Panc1 (cell line): ENCODE measurements at regions not wholly inside any gene's neighbourhood (a gene's known extent, or its start where the extent isn't known, plus 50 kb on each side); places are given as distances from the start of the nearest gene placed in this dataset.

Experiments
- ATAC-seq: fragments of 200-7000 bp; cut with Tn5 transposase; 2 replicates; pipeline ENCODE4 v1.9.1; 2020; ENCODE audit warnings: mild to moderate bottlenecking, moderate library complexity
- BruUV-seq: library from RNA; stranded (reverse); fragments of 400-500 nt; replicated peaks from 2 replicates; lab custom pipeline; 2021; lab: Mats Ljungman, UMichigan
- CTCF ChIA-PET: fragments of 300-600 bp; sonication (Branson Sonifier 250); formaldehyde crosslinking; loops from one replicate; lab custom pipeline; 2022; ENCODE audit warnings: antibody characterized with exemption; lab: Charles Lee
- POLR2A ChIA-PET: fragments of 300-600 bp; sonication (Branson Sonifier 250); formaldehyde crosslinking; loops from one replicate; lab custom pipeline; 2022; ENCODE audit warnings: antibody characterized with exemption; lab: Charles Lee
- DNase-seq: peaks from one replicate; pipeline ENCODE4 v3.0.0-alpha.2; 2010; ENCODE audit warnings: low read depth, low spot score
- H3K27ac ChIP-seq: 2 replicates; pipeline ENCODE4 v1.5.1; 2011; ENCODE audit warnings: mild to moderate bottlenecking, low read length, inconsistent platforms
- H3K27me3 ChIP-seq: fragments of 200-500 bp; sonication (Bioruptor generic); 2 replicates; pipeline ENCODE4 v1.6.0; 2014; ENCODE audit warnings: low read length, inconsistent platforms; ENCODE audit not compliant: control insufficient read depth, insufficient read depth
- H3K36me3 ChIP-seq: fragments of 200-500 bp; sonication (Bioruptor generic); 2 replicates; pipeline ENCODE4 v1.5.1; 2014; ENCODE audit warnings: inconsistent platforms, mild to moderate bottlenecking, low read length, moderate library complexity; ENCODE audit not compliant: control insufficient read depth, insufficient read depth
- H3K4me1 ChIP-seq: 2 replicates; pipeline ENCODE4 v1.5.1; 2011; ENCODE audit warnings: inconsistent platforms, mild to moderate bottlenecking, low read length, moderate library complexity; ENCODE audit not compliant: control insufficient read depth, insufficient read depth
- H3K4me3 ChIP-seq, 2 experiments: 2 replicates each; pipeline ENCODE4 v1.5.1; 2011 to 2012; ENCODE audit warnings: low read depth in 2 of 2, low read length in 2 of 2, mild to moderate bottlenecking in 2 of 2, inconsistent platforms in 1 of 2, moderate library complexity in 1 of 2
- H3K9me3 ChIP-seq: fragments of 200-500 bp; sonication (Bioruptor generic); 2 replicates; pipeline ENCODE4 v1.5.1; 2014; ENCODE audit warnings: low read depth, mild to moderate bottlenecking, inconsistent platforms, low read length, moderate library complexity; ENCODE audit not compliant: control insufficient read depth, insufficient read depth
- POLR2AphosphoS5 ChIP-seq: IDR thresholded peaks from 2 replicates; pipeline ENCODE4 v1.6.1; 2012; ENCODE audit warnings: mild to moderate bottlenecking, low read depth, low read length, moderate library complexity
- SIN3A ChIP-seq: IDR thresholded peaks from 2 replicates; pipeline ENCODE4 v1.6.1; 2012; ENCODE audit warnings: low read depth, mild to moderate bottlenecking, low read length, moderate library complexity, borderline replicate concordance; ENCODE audit not compliant: insufficient read depth
- TCF7L2 ChIP-seq: IDR thresholded peaks from 2 replicates; pipeline ENCODE4 v1.6.1; 2011; ENCODE audit warnings: mild to moderate bottlenecking, low read depth, low read length, inconsistent platforms
- in situ Hi-C: cut with HindIII; loops from 2 replicates; pipeline ENCODE4 v1.10.0; 2016; ENCODE audit warnings: low sequenced_read_pairs, low pct_unique_long_range_greater_than_20kb
- intact Hi-C: fragments of 100-400 bp; cut with micrococcal nuclease; formaldehyde crosslinking; loops from one replicate; pipeline ENCODE4 v1.10.0; 2022; ENCODE audit not compliant: unreplicated experiment
- TF ChIP-seq, protein P1 (sequence below): fragments of 450-650 bp; IDR thresholded peaks from 2 replicates; pipeline ENCODE4 v1.5.1; 2017; ENCODE audit warnings: mild to moderate bottlenecking
- TF ChIP-seq, protein P2 (sequence below), 2 experiments: IDR thresholded peaks; 2 replicates each; pipeline ENCODE4 v1.6.1; 2011 to 2012; ENCODE audit warnings: low read depth in 2 of 2, control low read depth in 1 of 2, low read length in 1 of 2, mild to moderate bottlenecking in 1 of 2, moderate library complexity in 1 of 2; ENCODE audit not compliant: insufficient read depth in 1 of 2

DNA sequence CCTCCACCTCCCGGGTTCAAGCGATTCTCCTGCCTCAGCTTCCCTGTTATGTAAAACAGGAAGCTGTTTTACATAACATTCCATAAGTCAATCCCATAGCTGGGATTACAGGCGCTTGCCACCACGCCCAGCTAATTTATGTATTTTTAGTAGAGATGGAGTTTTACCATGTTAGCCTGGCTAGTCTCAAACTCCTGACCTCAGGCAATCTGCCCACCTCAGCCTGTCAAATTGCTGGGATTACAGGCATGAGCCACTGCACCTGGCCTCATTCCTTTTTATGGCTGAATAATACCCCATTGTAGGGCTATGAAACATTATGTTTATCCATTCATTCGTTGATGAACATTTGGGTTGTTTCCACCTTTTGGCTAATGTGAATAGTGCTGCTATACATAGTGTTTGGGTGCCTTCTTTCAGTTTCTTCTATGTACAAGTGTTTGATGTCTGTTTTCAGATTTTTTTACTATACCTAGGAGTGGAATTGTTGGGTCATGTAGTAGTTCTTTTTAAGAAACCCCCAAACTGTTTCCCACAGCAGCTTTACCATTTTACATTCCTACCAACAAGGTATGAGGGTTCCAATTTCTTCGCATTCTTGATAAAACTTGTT lies 138.7 kb upstream of the COL21A1 start:
- Histone ChIP-seq H3K36me3 (no peaks in the 10 kb centered on the region), H3K9me3 (no peaks in the 10 kb centered on the region), H3K27me3 (no peaks in the 10 kb centered on the region; the same call in 1 of the 2 replicates), H3K27ac (no peak overlapping the region), H3K4me1 (no peaks in the 10 kb centered on the region), H3K4me3 (no peak overlapping the region)
- intact Hi-C loops, result no loop called here
- in situ Hi-C loops, result no loop called here
- DNase-seq (no peak), ATAC-seq (no peak)
- ChIA-PET CTCF (no interaction called here), POLR2A (no interaction called here)
- BruUV-seq, result no TSS peak
- TF ChIP-seq POLR2AphosphoS5, result no peak
- TF ChIP-seq SIN3A, result no peak
- TF ChIP-seq, protein P1, sequence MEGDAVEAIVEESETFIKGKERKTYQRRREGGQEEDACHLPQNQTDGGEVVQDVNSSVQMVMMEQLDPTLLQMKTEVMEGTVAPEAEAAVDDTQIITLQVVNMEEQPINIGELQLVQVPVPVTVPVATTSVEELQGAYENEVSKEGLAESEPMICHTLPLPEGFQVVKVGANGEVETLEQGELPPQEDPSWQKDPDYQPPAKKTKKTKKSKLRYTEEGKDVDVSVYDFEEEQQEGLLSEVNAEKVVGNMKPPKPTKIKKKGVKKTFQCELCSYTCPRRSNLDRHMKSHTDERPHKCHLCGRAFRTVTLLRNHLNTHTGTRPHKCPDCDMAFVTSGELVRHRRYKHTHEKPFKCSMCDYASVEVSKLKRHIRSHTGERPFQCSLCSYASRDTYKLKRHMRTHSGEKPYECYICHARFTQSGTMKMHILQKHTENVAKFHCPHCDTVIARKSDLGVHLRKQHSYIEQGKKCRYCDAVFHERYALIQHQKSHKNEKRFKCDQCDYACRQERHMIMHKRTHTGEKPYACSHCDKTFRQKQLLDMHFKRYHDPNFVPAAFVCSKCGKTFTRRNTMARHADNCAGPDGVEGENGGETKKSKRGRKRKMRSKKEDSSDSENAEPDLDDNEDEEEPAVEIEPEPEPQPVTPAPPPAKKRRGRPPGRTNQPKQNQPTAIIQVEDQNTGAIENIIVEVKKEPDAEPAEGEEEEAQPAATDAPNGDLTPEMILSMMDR, result no peak
- no peak for TF ChIP-seq TCF7L2
- TF ChIP-seq, protein P2, sequence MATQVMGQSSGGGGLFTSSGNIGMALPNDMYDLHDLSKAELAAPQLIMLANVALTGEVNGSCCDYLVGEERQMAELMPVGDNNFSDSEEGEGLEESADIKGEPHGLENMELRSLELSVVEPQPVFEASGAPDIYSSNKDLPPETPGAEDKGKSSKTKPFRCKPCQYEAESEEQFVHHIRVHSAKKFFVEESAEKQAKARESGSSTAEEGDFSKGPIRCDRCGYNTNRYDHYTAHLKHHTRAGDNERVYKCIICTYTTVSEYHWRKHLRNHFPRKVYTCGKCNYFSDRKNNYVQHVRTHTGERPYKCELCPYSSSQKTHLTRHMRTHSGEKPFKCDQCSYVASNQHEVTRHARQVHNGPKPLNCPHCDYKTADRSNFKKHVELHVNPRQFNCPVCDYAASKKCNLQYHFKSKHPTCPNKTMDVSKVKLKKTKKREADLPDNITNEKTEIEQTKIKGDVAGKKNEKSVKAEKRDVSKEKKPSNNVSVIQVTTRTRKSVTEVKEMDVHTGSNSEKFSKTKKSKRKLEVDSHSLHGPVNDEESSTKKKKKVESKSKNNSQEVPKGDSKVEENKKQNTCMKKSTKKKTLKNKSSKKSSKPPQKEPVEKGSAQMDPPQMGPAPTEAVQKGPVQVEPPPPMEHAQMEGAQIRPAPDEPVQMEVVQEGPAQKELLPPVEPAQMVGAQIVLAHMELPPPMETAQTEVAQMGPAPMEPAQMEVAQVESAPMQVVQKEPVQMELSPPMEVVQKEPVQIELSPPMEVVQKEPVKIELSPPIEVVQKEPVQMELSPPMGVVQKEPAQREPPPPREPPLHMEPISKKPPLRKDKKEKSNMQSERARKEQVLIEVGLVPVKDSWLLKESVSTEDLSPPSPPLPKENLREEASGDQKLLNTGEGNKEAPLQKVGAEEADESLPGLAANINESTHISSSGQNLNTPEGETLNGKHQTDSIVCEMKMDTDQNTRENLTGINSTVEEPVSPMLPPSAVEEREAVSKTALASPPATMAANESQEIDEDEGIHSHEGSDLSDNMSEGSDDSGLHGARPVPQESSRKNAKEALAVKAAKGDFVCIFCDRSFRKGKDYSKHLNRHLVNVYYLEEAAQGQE (IDR thresholded peaks at IDR 0.05; ENCODE audit: insufficient read depth in 1 of 2, low read depth in 2 of 2, low read length in 1 of 2), result no peak

DNA sequence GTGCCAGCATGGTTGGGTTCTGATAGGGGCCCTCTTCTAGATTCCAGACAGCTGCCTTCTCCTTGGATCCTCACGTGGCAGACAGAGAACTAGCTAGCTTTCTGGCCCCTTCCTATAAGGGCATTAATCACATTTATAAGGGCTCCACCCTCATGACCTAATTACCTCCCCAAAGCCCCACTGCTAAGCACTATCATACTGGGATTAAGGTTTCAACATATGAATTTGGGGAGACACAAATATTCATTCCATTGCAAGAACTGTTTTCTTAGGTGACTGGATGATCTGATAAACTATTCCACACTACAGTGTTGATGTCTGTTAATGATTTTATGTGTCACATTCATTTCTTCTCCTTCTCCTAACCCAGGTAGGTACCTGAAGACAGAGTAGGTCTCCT lies 135.8 kb upstream of the COL21A1 start:
- in situ Hi-C loops (no loop called here), intact Hi-C loops (no loop called here)
- H3K9me3 ChIP-seq, result no peaks in the 10 kb centered on the region
- no peaks in the 10 kb centered on the region for H3K27me3 ChIP-seq
- TF ChIP-seq POLR2AphosphoS5, result no peak
- TF ChIP-seq, protein P2 (IDR thresholded peaks at IDR 0.05; ENCODE audit: insufficient read depth in 1 of 2, low read depth in 2 of 2, low read length in 1 of 2), result no peak
- no peak for TF ChIP-seq TCF7L2
- no peak for TF ChIP-seq SIN3A
- TF ChIP-seq, protein P1, result no peak
- DNase-seq, result no peak
- no peaks in the 10 kb centered on the region for H3K36me3 ChIP-seq
- no peak overlapping the region for H3K4me3 ChIP-seq
- no peak overlapping the region for H3K27ac ChIP-seq
- CTCF ChIA-PET, result no interaction called here
- no peaks in the 10 kb centered on the region for H3K4me1 ChIP-seq
- POLR2A ChIA-PET, result no interaction called here
- no peak for ATAC-seq
- no TSS peak for BruUV-seq
